Astrocyte of the spinal cord (primary cell): ENCODE measurements at regions not wholly inside any gene's neighbourhood (a gene's known extent, or its start where the extent isn't known, plus 50 kb on each side); places are given as distances from the start of the nearest gene placed in this dataset.
"Not testable (repeated sequence)": the region's sequence is repeated elsewhere in the genome, so short reads cannot be mapped to it uniquely, and the experiment has no call there.

ENCODE experiments used
- DNase-seq: peaks from one replicate; pipeline ENCODE4 v3.0.0; 2011; ENCODE audit warnings: low read depth, low spot score
- H3K4me3 ChIP-seq: 2 replicates; pipeline ENCODE4 v1.5.1; 2011; ENCODE audit warnings: low read depth, mild to moderate bottlenecking, low read length, moderate library complexity
- CTCF ChIP-seq: IDR thresholded peaks from 2 replicates; pipeline ENCODE4 v1.5.1; 2012; ENCODE audit warnings: low read depth, mild to moderate bottlenecking, low read length, inconsistent platforms
- in situ Hi-C: cut with HindIII; loops from 2 replicates; pipeline ENCODE4 v1.10.0; 2017; ENCODE audit warnings: low sequenced_read_pairs

GRCh38 chr3:144480416-144480919 is 508.8 kb downstream of the DIPK2A start:
- H3K4me3 ChIP-seq: no peak overlapping the region
- no peak for DNase-seq
- TF ChIP-seq CTCF: no peak
- in situ Hi-C loops: no loop called here

GRCh38 chr3:144482876-144483275 is 511.3 kb downstream of the DIPK2A start:
- no peak overlapping the region for H3K4me3 ChIP-seq
- DNase-seq: no peak
- no peak for TF ChIP-seq CTCF
- in situ Hi-C loops: no loop called here

GRCh38 chr3:144487011-144487410 is 515.4 kb downstream of the DIPK2A start:
- no peak for TF ChIP-seq CTCF
- no peak for DNase-seq
- no peak overlapping the region for H3K4me3 ChIP-seq
- in situ Hi-C loops: no loop called here

DNA sequence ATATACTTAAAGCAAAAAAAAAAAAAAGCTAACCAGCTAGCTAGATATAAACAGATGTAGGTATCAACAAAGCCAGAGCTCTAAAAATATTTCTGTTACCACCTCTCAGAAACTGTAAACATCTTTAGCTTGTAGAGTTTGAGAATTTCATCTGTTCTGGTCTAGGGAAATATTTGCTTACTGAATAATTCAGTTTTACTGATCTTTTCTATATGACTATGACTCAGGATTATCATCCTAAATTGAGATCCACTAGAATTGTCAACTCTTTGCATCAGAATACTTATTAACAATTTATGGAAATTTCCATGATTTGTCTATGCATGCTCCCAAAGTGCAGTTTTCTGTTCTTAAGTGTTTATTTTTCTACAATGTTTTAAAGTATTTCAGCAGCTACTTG is 517.3 kb downstream of the DIPK2A start:
- DNase-seq: no peak
- in situ Hi-C loops: no loop called here
- TF ChIP-seq CTCF: no peak
- H3K4me3 ChIP-seq: no peak overlapping the region

GRCh38 chr3:144491333-144491732 is 519.7 kb downstream of the DIPK2A start:
- in situ Hi-C loops: no loop called here
- DNase-seq: no peak
- TF ChIP-seq CTCF: no peak
- no peak overlapping the region for H3K4me3 ChIP-seq

DNA sequence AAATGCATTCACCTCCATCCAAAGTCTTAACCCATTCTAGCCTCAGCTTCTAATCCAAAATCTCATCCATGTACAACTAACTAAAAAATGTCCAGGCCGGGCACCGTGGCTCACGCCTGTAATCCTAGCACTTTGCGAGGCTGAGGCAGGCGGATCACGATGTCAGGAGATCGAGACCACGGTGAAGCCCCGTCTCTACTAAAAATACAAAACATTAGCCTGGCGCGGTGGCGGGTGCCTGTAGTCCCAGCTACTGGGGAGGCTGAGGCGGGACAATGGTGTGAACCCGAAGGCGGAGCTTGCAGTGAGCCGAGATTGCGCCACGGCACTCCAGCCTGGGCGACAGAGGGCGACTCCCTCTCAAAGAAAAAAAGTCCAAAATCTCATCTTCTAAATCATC is 523.0 kb downstream of the DIPK2A start:
- in situ Hi-C loops, DNase-seq, H3K4me3 ChIP-seq: not testable (repeated sequence)

DNA sequence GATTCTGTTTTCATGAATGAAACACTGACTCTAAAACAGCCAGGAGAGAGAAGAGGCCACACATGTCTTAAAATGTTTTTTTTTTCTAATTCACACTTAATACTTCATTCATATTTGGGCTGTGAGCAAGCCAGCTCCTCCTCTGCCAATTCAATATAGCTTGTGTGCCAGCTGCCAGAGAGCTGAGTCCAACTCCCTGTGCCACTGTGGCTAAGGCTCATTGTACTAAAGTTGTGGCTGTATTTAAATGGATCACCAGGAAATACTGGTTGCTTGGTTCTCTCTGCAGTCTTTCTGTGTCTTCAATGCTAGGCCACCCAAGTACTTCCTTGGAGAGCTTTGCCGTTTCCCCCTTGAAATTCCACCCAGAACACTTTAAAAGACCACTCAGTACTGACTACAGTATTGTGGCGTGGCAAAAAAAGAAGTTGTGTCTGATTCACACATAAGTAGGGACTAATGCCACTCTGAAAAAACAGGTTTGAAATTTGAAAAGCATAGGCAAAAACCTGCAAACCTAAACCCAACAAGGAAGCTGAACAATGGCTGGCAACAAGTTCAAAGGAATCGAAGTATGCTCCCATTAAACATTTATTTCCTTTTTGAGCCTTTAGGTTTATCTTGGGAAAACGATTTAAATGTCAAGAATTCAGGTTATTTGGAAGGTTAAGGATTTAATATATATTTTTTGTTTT is 524.7 kb downstream of the DIPK2A start:
- H3K4me3 ChIP-seq: no peak overlapping the region
- no peak for DNase-seq

More for the DNA sequence above, 524.7 kb downstream of the DIPK2A start:
- TF ChIP-seq CTCF: no peak
- in situ Hi-C loops: no loop called here
